HepG2 (cell line): ENCODE measurements at regions not wholly inside any gene's neighbourhood (a gene's known extent, or its start where the extent isn't known, plus 50 kb on each side); places are given as distances from the start of the nearest gene placed in this dataset.

ENCODE experiments used
- ATAC-seq: fragments of 200-7000 bp; cut with Tn5 transposase; 3 replicates; pipeline ENCODE4 v1.9.1; 2020; ENCODE audit warnings: mild to moderate bottlenecking, moderate library complexity
- BruUV-seq: library from RNA; stranded (reverse); fragments of 400-500 nt; replicated peaks from 2 replicates; lab custom pipeline; 2021; lab: Mats Ljungman, UMichigan
- CTCF ChIA-PET: fragments of 300-600 bp; formaldehyde crosslinking; extraction: SDS; loops from one replicate; lab custom pipeline; 2021; ENCODE audit warnings: low total read pairs, inconsistent platforms, low intra/inter-chr PET ratio; lab: Yijun Ruan, JAX
- POLR2A ChIA-PET: fragments of 350-600 bp; sonication (Branson Sonifier 250); formaldehyde crosslinking; loops from one replicate; lab custom pipeline; 2020; ENCODE audit warnings: antibody characterized with exemption, inconsistent platforms; lab: Yijun Ruan, JAX
- DNase-seq: peaks from one replicate; pipeline ENCODE4 v3.0.0-alpha.2; 2015; ENCODE audit warnings: low spot score
- FAIRE-seq: peaks from 3 replicates; lab custom pipeline; 2011; peaks lifted over from hg19 to GRCh38; lab: Jason Lieb, UNC
- H2AFZ ChIP-seq: one replicate; pipeline ENCODE4 v1.6.1; 2011; ENCODE audit warnings: low read length, inconsistent platforms
- H3K27ac ChIP-seq: fragments of 300-600 bp; 3 replicates; pipeline ENCODE4 v1.8.0; 2011; ENCODE audit warnings: mixed run types, mild to moderate bottlenecking, mixed read lengths, low read length, inconsistent platforms; ENCODE audit not compliant: insufficient read depth; ENCODE audit errors: extremely low read length
- H3K27me3 ChIP-seq, 2 experiments: fragments of 200-600 bp in 1 of 2; 2 replicates in 1 of 2; 3 replicates in 1 of 2; pipeline versions ENCODE4 v1.6.0 to v1.8.0; 2011; ENCODE audit warnings: low read length in 2 of 2, mild to moderate bottlenecking in 2 of 2, moderate library complexity in 2 of 2, inconsistent platforms in 1 of 2; ENCODE audit not compliant: insufficient read depth in 2 of 2, control insufficient read depth in 1 of 2
- H3K36me3 ChIP-seq, 2 experiments: fragments of 200-600 bp in 1 of 2; replicated peaks in 1 of 2; 2 replicates in 1 of 2; 3 replicates in 1 of 2; pipeline versions ENCODE4 v1.5.1 to v1.8.0; 2011; ENCODE audit warnings: low read length in 2 of 2, inconsistent platforms in 1 of 2; ENCODE audit not compliant: insufficient read depth in 2 of 2, control insufficient read depth in 1 of 2
- H3K4me1 ChIP-seq: 2 replicates; pipeline ENCODE4 v1.5.1; 2012; ENCODE audit warnings: low read length, inconsistent platforms; ENCODE audit not compliant: insufficient read depth
- H3K4me2 ChIP-seq: 2 replicates; pipeline ENCODE4 v1.6.0; 2011; ENCODE audit warnings: low read depth, low read length, inconsistent platforms
- H3K4me3 ChIP-seq, 3 experiments: fragments of 200-600 bp in 1 of 3; sonication (generic), shearing (Covaris generic) in 1 of 3; replicated peaks in 1 of 3; 2 replicates each; pipeline ENCODE4 v1.5.1; 2011 to 2016; ENCODE audit warnings: low read length in 3 of 3, inconsistent platforms in 2 of 3, low read depth in 2 of 3, mild to moderate bottlenecking in 2 of 3, control low read depth in 1 of 3, mixed read lengths in 1 of 3; ENCODE audit not compliant: insufficient read depth in 1 of 3
- H3K79me2 ChIP-seq: one replicate; pipeline ENCODE4 v1.6.1; 2011; ENCODE audit warnings: low read length, inconsistent platforms; ENCODE audit not compliant: insufficient read depth
- H3K9ac ChIP-seq: 2 replicates; pipeline ENCODE4 v1.6.0; 2011; ENCODE audit warnings: mild to moderate bottlenecking, low read depth, low read length, inconsistent platforms; ENCODE audit not compliant: insufficient read depth
- H3K9me3 ChIP-seq: 2 replicates; pipeline ENCODE4 v1.5.1; 2012; ENCODE audit warnings: mild to moderate bottlenecking, low read length
- H4K20me1 ChIP-seq: 2 replicates; pipeline ENCODE4 v1.6.0; 2011; ENCODE audit warnings: inconsistent platforms, mild to moderate bottlenecking, low read length, moderate library complexity; ENCODE audit not compliant: insufficient read depth
- ASH2L ChIP-seq: fragments of 300-600, 200-600 bp; sonication (generic); IDR thresholded peaks from 2 replicates; pipeline ENCODE4 v1.7.0; 2017; ENCODE audit warnings: low read depth, mild to moderate bottlenecking, moderate library complexity, mixed read lengths, low read length; ENCODE audit not compliant: insufficient read length
- CHD2 ChIP-seq: IDR thresholded peaks from 2 replicates; pipeline ENCODE4 v1.6.1; 2011; ENCODE audit warnings: low read depth, low read length, improper control_type of control experiment
- FOXP1 ChIP-seq, 2 experiments: fragments of 450-650 bp in 1 of 2; IDR thresholded peaks; 2 replicates each; pipeline ENCODE4 v1.6.1; 2017 to 2018; ENCODE audit warnings: antibody characterized with exemption in 1 of 2
- HMG20A ChIP-seq: IDR thresholded peaks from 2 replicates; pipeline ENCODE4 v1.6.1; 2016; ENCODE audit warnings: borderline replicate concordance
- TAF1 ChIP-seq: sonication (generic); formaldehyde crosslinking; IDR thresholded peaks from 2 replicates; pipeline ENCODE4 v1.4.0; 2020; ENCODE audit warnings: missing genetic modification reagents
- TRIM24 ChIP-seq: sonication (generic); formaldehyde crosslinking; IDR thresholded peaks from 2 replicates; pipeline ENCODE4 v1.8.0; 2022; ENCODE audit warnings: mild to moderate bottlenecking, missing genetic modification reagents
- YY1 ChIP-seq: IDR thresholded peaks from 2 replicates; pipeline ENCODE4 v1.6.1; 2011; ENCODE audit warnings: low read length, low read depth, moderate library complexity, mild to moderate bottlenecking; ENCODE audit not compliant: insufficient read depth, insufficient replicate concordance
- ZNF747 ChIP-seq: sonication (generic); formaldehyde crosslinking; IDR thresholded peaks from 2 replicates; pipeline ENCODE4 v1.8.1; 2023; ENCODE audit warnings: missing genetic modification reagents, mild to moderate bottlenecking, borderline replicate concordance
- WGBS: methylation state at CpG from one replicate; pipeline ENCODE4 v1.1.6; 2017; ENCODE audit warnings: low lambda C conversion rate; 5-methylcytosine and 5-hydroxymethylcytosine counted together
- in situ Hi-C: cut with HindIII; loops from 2 replicates; pipeline ENCODE4 v1.10.0; 2017; ENCODE audit warnings: low pct_unique_long_range_greater_than_20kb; ENCODE audit not compliant: extremely low pct_ligation_motif_present
- intact Hi-C: fragments of 100-400 bp; cut with micrococcal nuclease; formaldehyde crosslinking; loops from one replicate; pipeline ENCODE4 v1.10.0; 2022; ENCODE audit not compliant: unreplicated experiment
- TF ChIP-seq, protein P1 (sequence below): sonication (generic); formaldehyde crosslinking; IDR thresholded peaks from 2 replicates; pipeline ENCODE4 v1.8.0; 2022; ENCODE audit warnings: mild to moderate bottlenecking, missing genetic modification reagents, borderline replicate concordance
- TF ChIP-seq, protein P2 (sequence below): sonication (generic); formaldehyde crosslinking; IDR thresholded peaks from 2 replicates; pipeline ENCODE4 v1.8.0; 2023; ENCODE audit warnings: mild to moderate bottlenecking, missing genetic modification reagents
- TF ChIP-seq, protein P3 (sequence below): IDR thresholded peaks from 2 replicates; pipeline ENCODE4 v1.6.1; 2016; ENCODE audit warnings: missing compliant biosample characterization, missing genetic modification reagents, borderline replicate concordance

DNA sequence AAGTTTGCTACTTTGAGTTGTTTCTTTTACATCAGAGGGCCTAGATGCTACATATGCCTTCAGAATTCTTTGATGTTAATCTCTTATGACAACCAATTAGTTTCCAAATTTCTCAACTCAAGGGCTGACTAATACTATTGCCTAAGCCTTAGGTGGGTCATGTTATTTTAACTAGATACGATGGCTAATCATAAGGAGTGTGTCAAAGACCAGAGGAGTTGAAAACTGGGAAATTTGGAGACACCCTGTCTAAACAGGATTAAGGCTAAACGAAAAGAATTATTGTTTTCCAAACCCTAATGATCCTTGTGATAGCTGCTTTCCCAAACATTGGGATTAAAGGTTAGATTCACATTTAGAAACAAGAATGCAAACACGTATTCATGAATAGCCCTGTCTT, 228.5 kb downstream of the PCDH7 start (continued):
- TF ChIP-seq, protein P1, sequence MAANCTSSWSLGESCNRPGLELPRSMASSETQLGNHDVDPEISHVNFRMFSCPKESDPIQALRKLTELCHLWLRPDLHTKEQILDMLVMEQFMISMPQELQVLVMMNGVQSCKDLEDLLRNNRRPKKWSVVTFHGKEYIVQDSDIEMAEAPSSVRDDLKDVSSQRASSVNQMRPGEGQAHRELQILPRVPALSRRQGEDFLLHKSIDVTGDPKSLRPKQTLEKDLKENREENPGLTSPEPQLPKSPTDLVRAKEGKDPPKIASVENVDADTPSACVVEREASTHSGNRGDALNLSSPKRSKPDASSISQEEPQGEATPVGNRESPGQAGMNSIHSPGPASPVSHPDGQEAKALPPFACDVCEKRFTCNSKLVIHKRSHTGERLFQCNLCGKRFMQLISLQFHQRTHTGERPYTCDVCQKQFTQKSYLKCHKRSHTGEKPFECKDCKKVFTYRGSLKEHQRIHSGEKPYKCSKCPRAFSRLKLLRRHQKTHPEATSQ, result no peak
- no peak for TF ChIP-seq ZNF747 (CRISPR knock-in tag)
- TF ChIP-seq FOXP1 (IDR thresholded peaks at IDR 0.05), result no peak
- no peak for TF ChIP-seq FOXP1 (CRISPR knock-in tag; IDR thresholded peaks at IDR 0.05)
- TF ChIP-seq, protein P2, sequence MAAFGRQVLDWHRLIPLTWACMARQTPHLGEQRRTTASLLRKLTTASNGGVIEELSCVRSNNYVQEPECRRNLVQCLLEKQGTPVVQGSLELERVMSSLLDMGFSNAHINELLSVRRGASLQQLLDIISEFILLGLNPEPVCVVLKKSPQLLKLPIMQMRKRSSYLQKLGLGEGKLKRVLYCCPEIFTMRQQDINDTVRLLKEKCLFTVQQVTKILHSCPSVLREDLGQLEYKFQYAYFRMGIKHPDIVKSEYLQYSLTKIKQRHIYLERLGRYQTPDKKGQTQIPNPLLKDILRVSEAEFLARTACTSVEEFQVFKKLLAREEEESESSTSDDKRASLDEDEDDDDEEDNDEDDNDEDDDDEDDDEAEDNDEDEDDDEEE, result no peak
- no peak for TF ChIP-seq TRIM24 (CRISPR knock-in tag)
- TF ChIP-seq HMG20A (CRISPR knock-in tag), result no peak
- TF ChIP-seq ASH2L, result no peak

DNA sequence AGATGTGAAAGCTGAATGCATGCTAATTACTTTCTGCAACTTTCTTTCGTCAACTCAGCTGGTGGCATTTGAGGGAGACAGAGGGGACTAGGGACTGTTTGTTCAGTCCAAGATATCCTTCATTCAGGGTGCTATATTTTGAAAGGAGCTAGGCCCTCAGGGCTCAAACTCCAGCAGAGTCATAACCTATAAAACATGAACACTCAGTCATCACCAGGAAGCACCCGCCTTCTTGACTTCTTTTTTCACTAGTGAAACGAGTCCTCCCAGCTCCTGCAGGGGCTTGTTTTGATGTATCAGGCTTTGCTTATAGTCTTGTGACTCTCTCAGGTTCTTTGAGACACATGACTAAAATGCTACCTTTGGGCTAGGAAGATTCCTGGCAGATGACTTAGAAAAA, 230.6 kb downstream of the PCDH7 start:
- ChIA-PET POLR2A (no interaction called here), CTCF (no interaction called here)
- no TSS peak for BruUV-seq
- Histone ChIP-seq H4K20me1 (no peaks in the 10 kb centered on the region), H3K27ac (no peak overlapping the region), H3K36me3 (no peaks in the 10 kb centered on the region), H3K9ac (no peak overlapping the region), H3K4me2 (no peak overlapping the region), H3K9me3 (no peaks in the 10 kb centered on the region), H2AFZ (no peak overlapping the region), H3K79me2 (no peaks in the 10 kb centered on the region), H3K27me3 (no peaks in the 10 kb centered on the region; a peak in 1 of 5 replicates), H3K4me1 (no peaks in the 10 kb centered on the region), H3K4me3 (no peak overlapping the region)
- FAIRE-seq, result no peak
- TF ChIP-seq CHD2, result no peak
- no peak for TF ChIP-seq YY1
- TF ChIP-seq, protein P3, sequence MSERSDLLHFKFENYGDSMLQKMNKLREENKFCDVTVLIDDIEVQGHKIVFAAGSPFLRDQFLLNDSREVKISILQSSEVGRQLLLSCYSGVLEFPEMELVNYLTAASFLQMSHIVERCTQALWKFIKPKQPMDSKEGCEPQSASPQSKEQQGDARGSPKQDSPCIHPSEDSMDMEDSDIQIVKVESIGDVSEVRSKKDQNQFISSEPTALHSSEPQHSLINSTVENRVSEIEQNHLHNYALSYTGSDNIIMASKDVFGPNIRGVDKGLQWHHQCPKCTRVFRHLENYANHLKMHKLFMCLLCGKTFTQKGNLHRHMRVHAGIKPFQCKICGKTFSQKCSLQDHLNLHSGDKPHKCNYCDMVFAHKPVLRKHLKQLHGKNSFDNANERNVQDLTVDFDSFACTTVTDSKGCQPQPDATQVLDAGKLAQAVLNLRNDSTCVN (CRISPR knock-in tag), result no peak
- TF ChIP-seq TAF1 (CRISPR knock-in tag), result no peak
- WGBS, result 1% methylated on average over 3 of the region's 3 CpGs
- no peak for ATAC-seq
- in situ Hi-C loops, result no loop called here
- intact Hi-C loops, result no loop called here
- no peak for DNase-seq
